NCI-H2171 (cell line): ENCODE measurements at regions not wholly inside any gene's neighbourhood (a gene's known extent, or its start where the extent isn't known, plus 50 kb on each side); places are given as distances from the start of the nearest gene placed in this dataset.
"Not testable (repeated sequence)": the region's sequence is repeated elsewhere in the genome, so short reads cannot be mapped to it uniquely, and the experiment has no call there.

ENCODE experiments used
- DNase-seq: peaks from one replicate; lab custom pipeline; 2025; lab: John Stamatoyannopoulos, UW

DNA sequence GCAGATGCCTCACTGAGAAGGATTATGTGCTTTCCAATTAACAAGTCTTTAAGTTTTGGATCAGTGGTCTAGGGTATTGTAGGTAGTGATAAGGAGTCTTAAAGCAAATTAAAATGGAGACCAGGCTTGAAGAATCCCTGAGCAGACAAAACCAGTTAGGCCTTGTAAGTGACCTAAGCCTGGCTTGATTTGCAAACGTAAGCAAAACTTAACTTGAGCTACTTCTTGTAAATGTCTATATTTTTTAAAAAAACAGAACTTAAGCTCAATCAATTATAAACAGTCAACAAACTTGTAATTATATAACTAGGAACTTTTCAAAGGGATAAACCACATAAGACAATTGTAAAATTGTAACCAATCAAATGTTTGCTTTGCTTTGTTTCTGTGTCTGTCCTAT is 72.7 kb upstream of the NALF2 start:
- DNase-seq = no peak

DNA sequence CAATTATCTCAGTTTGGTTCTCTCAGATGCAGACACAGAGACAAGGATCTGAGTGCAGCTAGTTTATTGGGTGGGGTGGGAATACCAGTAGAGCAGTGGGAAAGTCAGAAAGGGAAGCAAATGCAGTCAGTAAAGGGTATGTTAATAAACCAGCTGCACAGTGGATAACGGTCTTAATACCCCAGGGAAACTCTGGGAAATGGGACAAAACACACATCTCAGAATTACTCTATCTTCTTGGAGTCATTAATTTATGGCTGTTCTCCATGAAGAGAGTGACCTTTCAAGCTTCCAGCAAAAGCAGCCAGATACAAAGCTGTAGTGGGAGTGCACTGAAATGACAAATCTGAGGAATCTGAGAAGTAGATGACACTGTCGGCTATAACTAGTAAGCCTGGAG is 73.3 kb upstream of the NALF2 start:
- no peak for DNase-seq

DNA sequence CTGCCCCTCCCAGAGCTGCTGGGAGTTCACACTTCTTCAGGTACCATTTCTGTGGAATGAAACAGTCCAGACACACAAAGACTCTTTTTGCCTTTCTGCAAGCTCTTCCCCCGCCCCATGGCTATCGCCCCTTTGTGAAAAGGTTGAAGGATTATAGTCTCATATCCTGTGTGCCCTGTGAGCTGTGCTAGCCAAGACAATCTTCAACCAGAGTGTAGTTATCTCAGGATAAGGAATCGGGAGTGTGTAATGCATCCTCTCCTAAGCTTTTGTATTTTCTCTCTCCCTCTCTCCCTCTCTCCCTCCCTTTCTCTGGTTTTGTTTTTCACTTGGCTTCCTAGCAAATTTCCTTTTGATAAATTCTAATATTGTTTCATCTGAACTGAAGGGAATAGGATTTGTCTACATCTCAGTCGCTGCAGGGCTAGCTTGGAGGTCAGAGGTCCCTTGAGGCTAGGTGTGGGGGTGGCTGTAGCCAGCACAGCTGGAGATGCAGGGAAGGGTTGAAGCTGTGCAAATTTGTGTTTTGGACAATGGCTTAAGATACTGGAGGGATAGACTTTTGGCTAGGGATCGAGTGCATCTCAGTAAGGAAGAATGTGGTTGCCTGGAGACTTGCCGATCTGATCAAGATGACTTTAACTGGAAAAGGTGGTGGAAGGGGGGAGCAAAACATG is 74.6 kb upstream of the NALF2 start:
- no peak for DNase-seq

- DNase-seq = no peak
Measured at GRCh38 chrX:69428216-69428615, 75.9 kb upstream of the NALF2 start.

- no peak for DNase-seq
Measured at GRCh38 chrX:69424910-69425309, 79.2 kb upstream of the NALF2 start.

DNA sequence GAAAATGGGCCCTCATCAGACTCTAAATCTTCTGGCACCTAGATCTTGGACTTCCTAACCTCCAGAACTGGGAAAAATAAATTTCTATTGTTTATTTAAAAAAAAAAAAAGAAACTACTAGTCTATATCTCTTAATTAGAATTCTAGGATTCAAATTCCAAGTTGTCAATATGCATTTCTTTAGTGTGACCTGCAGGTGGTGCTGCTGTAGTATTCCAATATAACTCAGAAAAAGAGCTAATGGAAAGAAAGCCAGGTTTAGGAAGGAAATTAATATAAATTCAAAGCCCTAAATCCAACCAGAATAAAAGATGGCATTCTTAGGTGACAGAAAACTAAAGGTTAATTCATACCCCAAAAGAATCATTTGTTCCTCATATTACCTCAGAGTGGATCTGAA is 80.0 kb upstream of the NALF2 start:
- DNase-seq = peak; percentile 0

DNA sequence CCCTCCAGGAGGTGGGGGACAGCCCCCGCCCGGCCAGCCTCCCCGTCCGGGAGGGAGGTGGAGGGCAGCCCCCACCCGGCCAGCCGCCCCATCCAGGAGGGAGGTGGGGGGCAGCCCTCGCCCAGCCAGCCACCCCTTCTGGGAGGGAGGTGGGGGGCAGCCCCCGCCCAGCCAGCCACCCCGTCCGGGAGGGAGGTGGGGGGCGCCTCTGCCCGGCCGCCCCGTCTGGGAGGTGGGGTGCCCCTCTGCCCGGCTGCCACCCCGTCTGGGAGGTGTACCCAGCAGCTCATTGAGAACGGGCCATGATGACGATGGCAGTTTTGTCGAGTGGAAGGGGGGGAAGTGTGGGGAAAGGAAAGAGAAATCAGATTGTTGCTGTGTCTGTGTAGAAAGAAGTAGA is 81.9 kb upstream of the NALF2 start:
- not testable (repeated sequence) for DNase-seq

GRCh38 chrX:69415698-69416097 is 88.4 kb upstream of the NALF2 start:
- DNase-seq = no peak

DNA sequence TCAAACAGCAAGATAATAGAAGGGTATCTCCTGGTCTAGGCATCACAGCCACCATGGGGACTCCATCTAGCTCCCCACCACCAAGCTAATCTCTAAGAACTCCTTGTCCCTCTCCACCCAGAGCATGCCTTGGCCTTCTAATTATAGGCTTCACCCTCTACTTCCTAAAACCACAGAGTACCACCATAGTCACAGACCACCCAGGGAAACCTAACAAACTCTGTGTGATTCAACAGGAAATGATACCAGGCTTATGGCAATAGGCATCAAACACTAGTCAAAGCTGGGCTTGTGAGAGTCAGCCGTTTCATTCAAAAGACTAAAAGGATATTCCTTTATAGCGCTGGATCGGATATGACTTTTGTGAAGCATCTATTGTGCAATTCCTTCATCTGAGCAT is 91.5 kb upstream of the NALF2 start:
- DNase-seq = no peak

DNA sequence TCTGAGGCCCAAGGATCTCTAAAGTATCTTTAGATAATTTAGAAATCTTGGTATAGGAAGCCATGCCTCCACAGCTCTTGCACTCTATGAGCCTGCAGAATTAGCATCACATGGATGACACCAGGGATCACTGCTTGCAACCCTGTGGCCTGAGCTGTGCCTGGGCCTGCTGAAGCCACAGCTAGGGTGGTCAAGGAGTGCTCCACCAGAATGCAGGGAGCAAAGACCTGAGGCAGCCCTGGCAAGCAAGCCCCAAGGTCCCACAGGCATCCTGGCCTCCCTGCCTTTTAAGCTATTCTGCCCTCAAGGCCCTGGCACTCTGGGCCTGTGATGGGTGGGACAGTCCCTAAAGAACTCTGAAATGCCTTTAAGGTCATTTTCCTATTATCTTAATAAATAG is 105.2 kb upstream of the NALF2 start:
- DNase-seq = no peak

- DNase-seq = no peak
Measured at GRCh38 chrX:69396916-69397315, 107.2 kb upstream of the NALF2 start.

DNA sequence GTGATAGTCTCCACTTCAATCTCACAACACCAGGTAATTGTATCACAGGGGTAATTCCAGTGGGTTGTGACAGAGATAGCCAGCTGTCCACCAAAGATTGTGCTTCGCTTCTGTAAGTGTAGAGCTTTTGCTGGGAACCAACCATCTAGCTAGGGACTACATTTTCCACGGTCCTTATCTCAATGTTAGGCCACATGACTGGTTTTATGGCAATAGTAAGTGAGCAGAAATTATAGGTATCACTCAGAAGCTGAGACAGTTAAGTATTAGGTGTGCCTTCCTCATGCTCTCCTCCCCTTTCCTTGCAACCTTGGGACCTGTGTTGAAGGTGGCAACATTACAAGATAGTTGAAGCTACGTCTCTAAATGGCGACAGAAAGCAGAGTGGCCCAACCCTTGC is 108.8 kb upstream of the NALF2 start:
- DNase-seq = no peak

DNA sequence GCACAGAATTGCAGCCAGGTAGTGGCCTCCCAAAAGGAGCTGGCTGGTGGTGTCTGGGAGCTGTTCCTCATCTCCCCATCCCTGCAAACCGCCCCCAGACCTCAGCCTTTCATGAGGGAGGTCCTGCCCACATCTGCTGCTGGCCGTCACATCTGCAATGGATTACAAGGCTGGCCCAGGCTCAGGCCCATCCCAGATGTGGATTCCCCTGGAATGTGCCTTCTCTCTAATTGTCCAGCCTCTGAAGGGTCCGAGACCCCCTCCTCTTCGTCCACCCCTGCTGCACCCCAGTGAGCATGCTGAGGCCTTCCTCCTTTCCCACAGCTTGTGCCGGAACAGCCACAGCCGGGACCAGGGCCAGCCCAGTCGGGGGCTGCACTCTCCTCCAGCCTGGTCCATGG is 115.0 kb upstream of the NALF2 start:
- DNase-seq = no peak

- DNase-seq = no peak
Measured at GRCh38 chrX:69388526-69388925, 115.6 kb upstream of the NALF2 start.

DNA sequence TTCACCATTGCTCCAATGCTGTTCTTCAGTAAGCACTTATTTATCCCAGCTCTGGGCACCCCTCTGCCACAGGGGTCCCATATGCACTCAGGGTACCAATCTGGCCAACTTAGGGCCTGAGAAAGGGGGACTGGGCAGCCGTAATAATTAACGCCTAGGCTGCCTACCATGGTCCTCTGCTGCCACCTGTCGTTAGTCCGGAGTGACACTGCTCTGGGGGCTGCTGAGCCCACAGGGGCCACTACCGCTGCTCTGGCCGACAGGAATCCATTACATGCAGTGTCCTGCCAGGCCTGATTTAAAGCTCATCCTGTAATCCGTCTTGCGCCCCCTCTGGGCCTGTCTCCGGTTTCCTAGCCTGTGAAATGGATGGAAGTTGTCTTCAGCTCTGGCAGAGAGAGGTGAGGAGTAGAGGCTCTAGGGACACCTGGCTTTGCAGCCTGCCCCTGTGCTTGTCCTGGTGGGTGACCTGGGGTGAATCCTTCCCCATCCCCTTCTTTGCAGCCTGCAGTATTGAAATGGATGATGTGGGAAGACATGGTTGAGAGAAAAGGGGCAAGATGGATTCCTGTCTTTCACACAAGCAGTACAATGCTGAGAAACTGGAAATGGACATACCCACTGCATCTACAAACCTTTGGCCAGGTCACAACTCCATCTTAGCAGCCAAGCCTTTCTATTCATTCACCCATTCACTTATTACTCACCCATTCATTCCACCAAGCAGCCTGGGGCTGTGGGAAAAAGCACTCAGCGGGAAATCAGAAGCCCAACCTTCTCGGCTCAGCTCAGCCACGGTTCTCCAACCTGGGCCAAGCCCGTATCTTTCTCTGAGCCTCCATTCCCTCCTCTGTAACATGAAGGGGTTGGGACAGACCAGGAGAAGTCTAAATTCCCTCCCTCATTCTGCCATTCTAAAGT is 116.3 kb upstream of the NALF2 start:
- no peak for DNase-seq

DNA sequence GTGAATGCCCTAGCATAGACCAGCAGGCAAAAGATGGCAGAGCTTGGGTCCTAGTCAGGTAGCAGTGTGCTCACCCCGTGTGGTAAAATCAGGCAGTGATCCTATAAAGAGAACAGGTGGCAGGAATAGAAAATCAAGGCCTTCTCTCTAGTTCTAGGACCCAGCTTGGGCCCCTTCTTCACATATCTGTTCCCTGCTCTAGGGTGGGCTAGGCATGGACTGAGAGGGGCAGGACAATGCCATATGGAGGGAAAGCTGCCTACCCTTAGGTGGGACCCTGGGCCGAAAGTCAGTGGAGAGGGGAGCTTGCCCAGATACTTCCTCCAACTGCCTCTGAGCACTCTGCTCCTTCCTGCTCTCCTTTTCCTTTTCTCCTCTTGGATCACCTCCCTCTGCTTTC is 117.4 kb upstream of the NALF2 start:
- DNase-seq = no peak

GRCh38 chrX:69379412-69379811 is 124.7 kb upstream of the NALF2 start:
- no peak for DNase-seq

DNA sequence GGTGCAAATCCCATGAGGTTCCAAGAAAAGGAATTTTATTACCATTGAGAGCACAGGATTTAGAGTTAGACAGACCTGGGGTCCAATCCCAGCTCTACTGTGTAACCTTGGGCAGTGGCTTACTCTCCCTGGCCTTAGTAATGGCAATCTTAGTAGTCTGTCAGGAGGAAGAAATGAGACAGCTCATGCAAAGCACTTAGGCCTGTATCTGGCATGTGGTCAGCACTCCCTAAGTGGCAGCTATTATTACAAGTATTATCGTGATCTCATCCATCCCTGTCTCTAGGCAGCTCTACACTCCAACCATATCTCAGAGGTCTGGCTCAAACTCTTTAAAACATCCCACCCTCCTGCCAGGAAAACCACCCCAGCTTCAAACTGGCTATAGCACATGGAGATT is 129.6 kb upstream of the NALF2 start:
- no peak for DNase-seq

DNA sequence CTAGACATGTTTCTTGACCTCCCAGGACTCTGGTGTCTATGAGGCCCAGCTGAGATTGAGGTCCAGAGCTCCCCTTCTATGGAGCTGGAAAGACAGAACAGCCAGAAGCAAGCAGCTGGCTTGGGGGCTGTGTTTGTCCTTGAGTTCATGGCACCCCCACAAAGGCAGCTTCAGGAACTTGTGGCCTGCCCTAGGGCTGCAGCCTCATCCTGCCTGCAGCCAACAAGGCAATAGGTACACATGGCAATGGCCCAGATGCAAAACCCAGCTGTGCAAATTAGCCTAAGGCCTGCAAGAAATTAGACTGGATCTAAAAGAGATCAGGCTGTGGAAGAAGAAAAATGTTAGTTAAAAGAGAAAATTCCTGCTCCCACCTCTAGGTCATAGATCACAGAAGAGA is 131.7 kb upstream of the NALF2 start:
- DNase-seq = no peak

GRCh38 chrX:69371159-69371558 is 133.0 kb upstream of the NALF2 start:
- no peak for DNase-seq

GRCh38 chrX:69369999-69370398 is 134.1 kb upstream of the NALF2 start:
- DNase-seq = no peak

DNA sequence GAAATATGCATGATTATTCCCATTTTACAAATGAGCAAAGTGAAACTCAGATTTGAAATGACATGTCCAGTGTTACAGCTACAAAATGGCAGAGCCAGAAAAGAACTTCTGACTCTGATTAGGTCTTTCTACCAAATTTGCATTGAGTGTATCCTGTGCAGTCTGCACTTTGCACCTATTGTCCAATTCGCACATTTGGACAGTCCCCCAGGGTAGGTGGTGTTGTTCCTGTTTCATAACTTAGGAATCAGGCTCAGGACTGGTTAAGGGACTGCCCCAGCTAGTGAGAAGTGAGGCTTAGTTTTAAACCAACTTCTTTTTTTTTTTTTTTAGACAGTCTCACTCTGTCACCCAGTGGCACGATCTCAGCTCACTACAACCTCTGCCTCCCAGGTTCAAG is 137.9 kb upstream of the NALF2 start:
- DNase-seq = no peak

DNA sequence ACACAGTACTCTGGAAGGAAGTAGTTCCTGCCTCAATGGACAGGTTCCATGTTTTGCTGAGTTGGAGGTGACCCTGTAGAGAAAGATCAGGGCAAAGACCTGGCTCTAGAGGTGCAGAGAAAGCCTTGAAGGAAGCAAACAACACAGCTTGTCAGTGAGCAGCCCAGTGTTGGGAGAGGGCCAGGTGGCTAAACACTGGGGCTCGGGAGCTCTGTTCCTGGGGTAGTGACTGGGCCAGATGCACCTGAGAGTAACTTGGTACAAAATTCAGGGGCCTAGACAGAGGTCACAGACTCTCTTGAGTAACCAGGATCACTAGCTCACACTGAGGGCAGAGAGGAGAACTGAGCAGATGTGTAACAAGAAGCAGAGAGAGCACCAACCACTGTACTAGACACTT is 138.4 kb upstream of the NALF2 start:
- no peak for DNase-seq

DNA sequence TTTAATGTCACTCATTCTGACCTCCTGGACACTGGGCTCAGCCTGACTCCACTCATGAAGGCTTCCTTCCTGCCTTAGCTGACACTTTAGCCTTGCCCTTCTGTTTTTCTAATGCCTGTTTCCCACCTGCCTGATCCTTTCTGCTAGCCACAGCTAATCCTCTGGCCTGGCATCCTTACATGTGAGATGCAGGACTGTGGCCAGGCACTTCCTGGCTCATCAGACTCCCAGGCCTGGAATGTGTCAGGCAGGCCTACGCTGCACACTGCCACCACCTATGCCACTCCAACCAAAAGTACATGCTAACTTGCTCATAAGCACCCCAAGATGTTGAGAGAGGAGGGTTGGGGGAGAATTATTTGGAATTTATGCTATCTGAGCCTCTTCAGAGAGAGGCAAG is 138.8 kb upstream of the NALF2 start:
- DNase-seq = no peak
